Endodermal cell (in vitro differentiated cells): ENCODE measurements at regions not wholly inside any gene's neighbourhood (a gene's known extent, or its start where the extent isn't known, plus 50 kb on each side); places are given as distances from the start of the nearest gene placed in this dataset.

Experiments used
- DNase-seq: peaks from one replicate; pipeline ENCODE4 v3.0.0-alpha.2; 2017
- H3K27ac ChIP-seq: 2 replicates; pipeline ENCODE4 v1.5.1; 2013; ENCODE audit warnings: mild to moderate bottlenecking, low read depth, low read length, moderate library complexity
- H3K27me3 ChIP-seq: 2 replicates; pipeline ENCODE4 v1.6.1; 2013; ENCODE audit warnings: mild to moderate bottlenecking, low read length, moderate library complexity; ENCODE audit not compliant: insufficient read depth, control insufficient read depth, poor library complexity, severe bottlenecking
- H3K36me3 ChIP-seq: 2 replicates; pipeline ENCODE4 v1.7.0; 2013; ENCODE audit warnings: mild to moderate bottlenecking, low read length, moderate library complexity; ENCODE audit not compliant: control insufficient read depth, insufficient read depth
- H3K4me1 ChIP-seq: one replicate; pipeline ENCODE4 v1.7.0; 2013; ENCODE audit warnings: low read length; ENCODE audit not compliant: control insufficient read depth, insufficient read depth
- H3K4me3 ChIP-seq: 2 replicates; pipeline ENCODE4 v1.5.1; 2013; ENCODE audit warnings: mild to moderate bottlenecking, low read length, moderate library complexity
- H3K9ac ChIP-seq: 2 replicates; pipeline ENCODE4 v1.6.1; 2013; ENCODE audit warnings: mild to moderate bottlenecking, low read length, moderate library complexity; ENCODE audit not compliant: poor library complexity, severe bottlenecking; ENCODE audit errors: extremely low read depth
- H3K9me3 ChIP-seq: 2 replicates; pipeline ENCODE4 v1.6.1; 2013; ENCODE audit warnings: mild to moderate bottlenecking, low read length, moderate library complexity; ENCODE audit not compliant: control insufficient read depth
- H3K27ac Mint-ChIP-seq: 2 replicates; pipeline ENCODE4 v1.8.0; 2020; ENCODE audit warnings: mixed read lengths
- H3K27me3 Mint-ChIP-seq: 2 replicates; pipeline ENCODE4 v1.8.0; 2021; ENCODE audit warnings: mild to moderate bottlenecking, mixed read lengths; ENCODE audit not compliant: insufficient read depth
- H3K36me3 Mint-ChIP-seq: 2 replicates; pipeline ENCODE4 v1.8.0; 2020; ENCODE audit warnings: low read depth, mixed read lengths
- H3K4me1 Mint-ChIP-seq: 2 replicates; pipeline ENCODE4 v1.8.0; 2020; ENCODE audit warnings: mixed read lengths
- H3K4me3 Mint-ChIP-seq: 2 replicates; pipeline ENCODE4 v1.8.0; 2020; ENCODE audit warnings: mild to moderate bottlenecking, moderate library complexity, mixed read lengths
- H3K9me3 Mint-ChIP-seq: 2 replicates; pipeline ENCODE4 v1.8.0; 2020; ENCODE audit warnings: mild to moderate bottlenecking, mixed read lengths
- CTCF ChIP-seq: fragments of 200-600 bp; sonication (generic); conservative IDR thresholded peaks from 2 replicates; pipeline ENCODE4 v1.5.0; 2021; ENCODE audit warnings: antibody characterized with exemption, mild to moderate bottlenecking
- WGBS, 2 experiments: methylation state at CpG; one replicate each; pipeline versions ENCODE4 v1.1.5 to v1.1.7; 2013; ENCODE audit warnings: missing lambda C conversion rate in 2 of 2, mixed read lengths in 1 of 2; ENCODE audit not compliant: insufficient coverage in 1 of 2, insufficient read length in 1 of 2; 5-methylcytosine and 5-hydroxymethylcytosine counted together

DNA sequence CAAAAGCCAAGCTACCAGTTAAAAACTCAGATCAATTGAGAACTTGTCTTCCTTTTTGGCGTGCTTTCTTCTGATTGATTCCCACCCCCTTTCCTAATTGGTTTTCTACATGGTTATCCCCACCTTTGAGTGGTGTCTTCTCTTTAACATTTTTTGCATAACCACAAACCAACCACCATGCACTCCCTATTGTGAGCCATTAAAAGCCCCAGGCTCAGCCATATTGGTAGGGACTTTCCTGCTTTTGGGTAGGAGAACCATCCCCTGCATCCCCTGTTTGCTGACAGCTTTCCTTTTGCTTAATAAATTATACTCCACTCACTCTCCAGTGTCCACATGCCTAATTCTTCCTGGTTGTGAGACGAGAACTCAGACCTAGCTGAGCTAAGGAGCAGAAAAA, 1651.4 kb upstream of the IGFBP7 start:
- no peaks in the 10 kb centered on the region for H3K4me1 Mint-ChIP-seq
- no peak overlapping the region for H3K4me3 ChIP-seq
- no peak for TF ChIP-seq CTCF
- DNase-seq: no peak
- H3K4me1 ChIP-seq: no peaks in the 10 kb centered on the region
- H3K27ac ChIP-seq: no peak overlapping the region
- H3K9me3 ChIP-seq: no peaks in the 10 kb centered on the region
- H3K36me3 Mint-ChIP-seq: no peaks in the 10 kb centered on the region
- H3K4me3 Mint-ChIP-seq: no peak overlapping the region
- H3K27me3 Mint-ChIP-seq: no peaks in the 10 kb centered on the region
- no peak overlapping the region for H3K27ac Mint-ChIP-seq
- H3K9ac ChIP-seq: no peak overlapping the region
- H3K36me3 ChIP-seq: no peaks in the 10 kb centered on the region
- WGBS, 2 experiments: 81 to 100% methylated on average over 1 to 2 of the region's 2 CpGs
- H3K9me3 Mint-ChIP-seq: no peaks in the 10 kb centered on the region
- no peaks in the 10 kb centered on the region for H3K27me3 ChIP-seq

- H3K9me3 ChIP-seq: no peaks in the 10 kb centered on the region
- DNase-seq: no peak
- no peaks in the 10 kb centered on the region for H3K27me3 ChIP-seq
- Mint-ChIP-seq H3K27ac (no peak overlapping the region), H3K4me3 (no peak overlapping the region), H3K9me3 (no peaks in the 10 kb centered on the region), H3K27me3 (no peaks in the 10 kb centered on the region), H3K36me3 (no peaks in the 10 kb centered on the region), H3K4me1 (no peaks in the 10 kb centered on the region)
- no peaks in the 10 kb centered on the region for H3K4me1 ChIP-seq
- H3K4me3 ChIP-seq: no peak overlapping the region
- H3K36me3 ChIP-seq: no peaks in the 10 kb centered on the region
- no peak for TF ChIP-seq CTCF
- no peak overlapping the region for H3K27ac ChIP-seq
- H3K9ac ChIP-seq: no peak overlapping the region
Observed at GRCh38 chr4:58760737-58761136, 1650.6 kb upstream of the IGFBP7 start.

DNA sequence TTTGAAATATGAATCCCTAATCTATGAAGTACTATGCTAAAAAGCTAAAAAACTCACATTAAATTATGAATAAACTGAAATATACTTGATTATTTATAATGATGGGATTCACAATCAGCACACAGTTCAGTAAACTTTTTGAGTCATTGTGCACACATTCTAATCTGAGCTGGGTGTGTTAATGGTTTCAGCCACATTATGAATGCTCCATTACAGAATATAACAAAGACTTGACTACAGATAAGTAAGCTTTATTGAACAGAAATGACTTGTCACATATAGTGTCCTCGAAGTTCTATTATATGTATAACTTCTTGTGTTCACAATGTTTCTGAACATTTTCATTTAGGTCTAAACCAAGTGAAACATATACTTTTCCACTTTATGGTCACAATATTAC, 1649.9 kb upstream of the IGFBP7 start:
- no peak for DNase-seq
- Mint-ChIP-seq H3K27ac (no peak overlapping the region), H3K9me3 (no peaks in the 10 kb centered on the region), H3K27me3 (no peaks in the 10 kb centered on the region), H3K4me1 (no peaks in the 10 kb centered on the region), H3K36me3 (no peaks in the 10 kb centered on the region), H3K4me3 (no peak overlapping the region)
- Histone ChIP-seq H3K4me3 (no peak overlapping the region), H3K27ac (no peak overlapping the region), H3K4me1 (no peaks in the 10 kb centered on the region), H3K9ac (no peak overlapping the region), H3K27me3 (no peaks in the 10 kb centered on the region), H3K36me3 (no peaks in the 10 kb centered on the region), H3K9me3 (no peaks in the 10 kb centered on the region)
- no peak for TF ChIP-seq CTCF
- WGBS, 2 experiments: 90 to 100% methylated on average over 1 of the region's 1 CpG
